GM12878 (cell line): ENCODE measurements at regions not wholly inside any gene's neighbourhood (a gene's known extent, or its start where the extent isn't known, plus 50 kb on each side); places are given as distances from the start of the nearest gene placed in this dataset.

Experiments
- CEBPZ ChIP-seq: fragments of 150-350 bp; IDR thresholded peaks from 2 replicates; pipeline ENCODE4 v1.6.1; 2016; ENCODE audit warnings: low read depth, low read length
- CTCF ChIP-seq, 3 experiments: IDR thresholded peaks in 2 of 3; conservative IDR thresholded peaks in 1 of 3; 2 replicates each; pipeline ENCODE4 v1.5.1; 2011; ENCODE audit warnings: low read depth in 3 of 3, low read length in 3 of 3, mild to moderate bottlenecking in 3 of 3, control low read depth in 2 of 3, moderate library complexity in 2 of 3, inconsistent platforms in 1 of 3, mixed read lengths in 1 of 3; ENCODE audit not compliant: control insufficient read depth in 2 of 3, insufficient read depth in 1 of 3; ENCODE audit errors: extremely low read depth in 1 of 3
- EZH2 ChIP-seq: IDR thresholded peaks from 2 replicates; pipeline ENCODE4 v1.6.1; 2012; ENCODE audit warnings: low read depth, mild to moderate bottlenecking, control low read depth, inconsistent platforms, low read length, borderline replicate concordance; ENCODE audit not compliant: control insufficient read depth
- MAX ChIP-seq: IDR thresholded peaks from 2 replicates; pipeline ENCODE4 v1.6.1; 2012; ENCODE audit warnings: low read depth, low read length, improper control_type of control experiment
- NFYB ChIP-seq: IDR thresholded peaks from 2 replicates; pipeline ENCODE4 v1.6.1; 2011; ENCODE audit warnings: low read depth, mild to moderate bottlenecking, low read length, improper control_type of control experiment, moderate library complexity; ENCODE audit not compliant: insufficient read depth
- RCOR1 ChIP-seq: conservative IDR thresholded peaks from 2 replicates; pipeline ENCODE4 v1.6.1; 2012; ENCODE audit warnings: low read depth, low read length, improper control_type of control experiment

- TF ChIP-seq CTCF (IDR thresholded peaks at IDR 0.05 in 2 of 3, conservative IDR thresholded peaks at IDR 0.05 in 1 of 3; ENCODE audit: control insufficient read depth in 2 of 3, extremely low read depth in 1 of 3, insufficient read depth in 1 of 3, low read depth in 3 of 3, low read length in 3 of 3) (no peak), RCOR1 (no peak), CEBPZ (no peak), NFYB (no peak), MAX (no peak), EZH2 (no peak)
Measured at GRCh38 chr5:99317136-99317535, 388.3 kb upstream of the CHD1 start.
